MM.1S (cell line): ENCODE measurements at regions not wholly inside any gene's neighbourhood (a gene's known extent, or its start where the extent isn't known, plus 50 kb on each side); places are given as distances from the start of the nearest gene placed in this dataset.

ENCODE experiments used
- DNase-seq: peaks from one replicate; pipeline ENCODE4 v3.0.0-alpha.2; 2015
- H2AFZ ChIP-seq: fragments of 300-600 bp; sonication (generic); 2 replicates; pipeline ENCODE4 v1.6.0; 2016; ENCODE audit warnings: antibody characterized with exemption, low read length
- H3F3A ChIP-seq: fragments of 300-600 bp; sonication (generic); 2 replicates; pipeline ENCODE4 v1.6.1; 2016; ENCODE audit warnings: mild to moderate bottlenecking, antibody characterized with exemption, low read length, moderate library complexity, mixed read lengths; ENCODE audit not compliant: insufficient read depth
- H3K27ac ChIP-seq: fragments of 300-600 bp; sonication (generic); 2 replicates; pipeline ENCODE4 v1.5.1; 2016; ENCODE audit warnings: mild to moderate bottlenecking, low read length
- H3K27me3 ChIP-seq: fragments of 300-600 bp; sonication (generic); replicated peaks from 2 replicates; pipeline ENCODE4 v1.6.0; 2016; ENCODE audit warnings: low read length; ENCODE audit not compliant: insufficient read depth
- H3K36me3 ChIP-seq: fragments of 300-600 bp; sonication (generic); replicated peaks from 2 replicates; pipeline ENCODE4 v1.6.1; 2016; ENCODE audit warnings: mild to moderate bottlenecking, low read length, mixed read lengths; ENCODE audit not compliant: insufficient read depth
- H3K4me1 ChIP-seq: fragments of 300-600 bp; sonication (generic); 2 replicates; pipeline ENCODE4 v1.6.1; 2016; ENCODE audit warnings: low read length, mixed read lengths
- H3K4me2 ChIP-seq: fragments of 300-600 bp; sonication (generic); 2 replicates; pipeline ENCODE4 v1.6.0; 2016; ENCODE audit warnings: low read depth, low read length
- H3K4me3 ChIP-seq: fragments of 300-600 bp; sonication (generic); 2 replicates; pipeline ENCODE4 v1.5.1; 2016; ENCODE audit warnings: low read length, mixed read lengths
- H3K79me2 ChIP-seq: fragments of 300-600 bp; sonication (generic); 2 replicates; pipeline ENCODE4 v1.6.1; 2016; ENCODE audit warnings: mixed run types, low read length, mixed read lengths
- H3K9ac ChIP-seq: fragments of 300-600 bp; sonication (generic); 2 replicates; pipeline ENCODE4 v1.6.1; 2016; ENCODE audit warnings: low read length, mixed read lengths
- H3K9me2 ChIP-seq: fragments of 300-600 bp; sonication (generic); replicated peaks from 2 replicates; pipeline ENCODE4 v1.6.1; 2016; ENCODE audit warnings: mild to moderate bottlenecking, low read length, mixed read lengths; ENCODE audit not compliant: insufficient read depth
- H3K9me3 ChIP-seq: fragments of 300-600 bp; sonication (generic); replicated peaks from 2 replicates; pipeline ENCODE4 v1.6.1; 2016; ENCODE audit warnings: mild to moderate bottlenecking, low read length, mixed read lengths; ENCODE audit not compliant: insufficient read depth
- H4K20me1 ChIP-seq: fragments of 300-600 bp; sonication (generic); 2 replicates; pipeline ENCODE4 v1.6.1; 2016; ENCODE audit warnings: mild to moderate bottlenecking, low read length, moderate library complexity, mixed read lengths; ENCODE audit not compliant: insufficient read depth
- EZH2 ChIP-seq: fragments of 300-600 bp; sonication (generic); optimal IDR thresholded peaks from 2 replicates; pipeline ENCODE3; 2017; ENCODE audit warnings: low read depth, mild to moderate bottlenecking, antibody characterized with exemption, low read length, mixed read lengths
- EZH2phosphoT487 ChIP-seq: fragments of 300-600 bp; sonication (generic); IDR thresholded peaks from 2 replicates; pipeline ENCODE4 v1.6.1; 2018; ENCODE audit warnings: antibody characterized with exemption, low read length
- TF ChIP-seq, protein P1 (sequence below): fragments of 300-600 bp; sonication (generic); IDR thresholded peaks from 2 replicates; pipeline ENCODE4 v1.5.1; 2016; ENCODE audit warnings: antibody characterized with exemption, low read length, mixed read lengths

DNA sequence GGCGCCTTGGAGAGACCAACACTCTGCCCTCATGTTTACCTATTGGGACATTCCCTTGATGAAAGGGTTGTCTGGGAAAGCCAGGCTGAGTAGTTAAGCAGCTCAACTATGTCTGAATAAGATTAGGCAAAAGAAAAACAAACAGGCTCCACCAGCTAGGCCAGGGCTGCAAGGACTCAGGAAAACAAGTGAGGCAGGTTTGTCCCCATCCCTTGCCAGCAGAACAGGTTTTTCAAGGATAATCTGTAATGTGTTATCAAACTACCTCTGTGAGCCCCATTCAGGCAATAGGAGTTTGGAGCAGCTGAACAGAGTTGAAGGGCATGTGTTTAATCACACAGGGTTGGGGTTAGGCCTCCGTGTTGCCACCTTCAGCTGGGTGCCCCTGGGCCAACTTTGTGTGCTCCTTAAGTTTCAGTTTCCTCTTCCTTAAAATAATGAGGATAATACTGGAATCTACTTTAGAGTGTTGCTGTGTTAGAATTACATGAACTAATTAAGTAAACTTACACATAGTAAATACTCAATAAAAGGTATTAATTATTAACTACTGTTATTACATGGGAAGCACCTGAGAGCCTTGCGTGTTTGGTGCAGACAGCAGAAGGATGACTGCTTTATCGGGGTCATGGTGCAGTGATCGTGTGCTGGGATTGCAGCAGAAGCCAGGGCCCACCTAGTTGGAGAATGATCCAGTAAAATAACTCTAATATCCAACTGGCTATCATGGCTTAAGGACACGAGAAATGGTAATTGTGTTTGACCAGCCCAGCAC lies 72.1 kb upstream of the ATP10B start:
- Histone ChIP-seq H3K9me2 (no peaks in the 10 kb centered on the region), H3F3A (no peaks in the 10 kb centered on the region), H3K27me3 (no peaks in the 10 kb centered on the region), H2AFZ (no peak overlapping the region), H3K4me1 (no peaks in the 10 kb centered on the region), H3K36me3 (no peaks in the 10 kb centered on the region), H3K79me2 (no peaks in the 10 kb centered on the region), H3K9me3 (no peaks in the 10 kb centered on the region), H3K9ac (no peak overlapping the region), H3K27ac (no peak overlapping the region), H3K4me3 (no peak overlapping the region), H4K20me1 (no peaks in the 10 kb centered on the region), H3K4me2 (no peak overlapping the region)
- TF ChIP-seq EZH2phosphoT487 (no peak), EZH2 (no peak)
- TF ChIP-seq, protein P1, sequence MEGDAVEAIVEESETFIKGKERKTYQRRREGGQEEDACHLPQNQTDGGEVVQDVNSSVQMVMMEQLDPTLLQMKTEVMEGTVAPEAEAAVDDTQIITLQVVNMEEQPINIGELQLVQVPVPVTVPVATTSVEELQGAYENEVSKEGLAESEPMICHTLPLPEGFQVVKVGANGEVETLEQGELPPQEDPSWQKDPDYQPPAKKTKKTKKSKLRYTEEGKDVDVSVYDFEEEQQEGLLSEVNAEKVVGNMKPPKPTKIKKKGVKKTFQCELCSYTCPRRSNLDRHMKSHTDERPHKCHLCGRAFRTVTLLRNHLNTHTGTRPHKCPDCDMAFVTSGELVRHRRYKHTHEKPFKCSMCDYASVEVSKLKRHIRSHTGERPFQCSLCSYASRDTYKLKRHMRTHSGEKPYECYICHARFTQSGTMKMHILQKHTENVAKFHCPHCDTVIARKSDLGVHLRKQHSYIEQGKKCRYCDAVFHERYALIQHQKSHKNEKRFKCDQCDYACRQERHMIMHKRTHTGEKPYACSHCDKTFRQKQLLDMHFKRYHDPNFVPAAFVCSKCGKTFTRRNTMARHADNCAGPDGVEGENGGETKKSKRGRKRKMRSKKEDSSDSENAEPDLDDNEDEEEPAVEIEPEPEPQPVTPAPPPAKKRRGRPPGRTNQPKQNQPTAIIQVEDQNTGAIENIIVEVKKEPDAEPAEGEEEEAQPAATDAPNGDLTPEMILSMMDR, result no peak
- no peak for DNase-seq

- Histone ChIP-seq H3K9me2 (no peaks in the 10 kb centered on the region), H3K36me3 (no peaks in the 10 kb centered on the region), H3K4me1 (no peaks in the 10 kb centered on the region), H4K20me1 (no peaks in the 10 kb centered on the region), H3K4me2 (no peak overlapping the region), H3K9me3 (no peaks in the 10 kb centered on the region), H3K4me3 (no peak overlapping the region), H3K27me3 (no peaks in the 10 kb centered on the region), H2AFZ (no peak overlapping the region), H3K27ac (no peak overlapping the region), H3K9ac (no peak overlapping the region), H3F3A (no peaks in the 10 kb centered on the region), H3K79me2 (no peaks in the 10 kb centered on the region)
- DNase-seq, result no peak
- TF ChIP-seq EZH2phosphoT487 (no peak), EZH2 (no peak)
- TF ChIP-seq, protein P1, result no peak
These were observed 71.4 kb upstream of the ATP10B start for GRCh38 chr5:160923411-160923810.

DNA sequence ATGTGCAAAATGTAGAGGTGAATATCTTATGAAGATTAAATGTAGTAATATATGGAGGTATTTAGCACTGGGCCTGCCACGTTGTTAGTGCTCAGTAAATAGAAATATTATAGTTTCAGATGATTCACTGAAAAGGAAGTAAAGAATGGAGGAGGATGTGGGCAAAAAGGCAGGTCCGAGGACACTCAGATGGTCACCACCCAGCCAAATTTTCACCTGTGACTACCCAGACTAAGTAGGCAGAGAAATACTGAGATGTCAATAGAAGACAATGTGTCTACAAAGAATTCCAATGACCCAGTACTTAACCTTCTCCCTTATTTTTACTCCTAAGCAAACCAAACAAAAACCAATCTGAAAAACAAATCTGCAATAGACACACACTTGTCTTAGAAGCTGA lies 70.3 kb upstream of the ATP10B start:
- no peak overlapping the region for H3K4me3 ChIP-seq
- H3K9me2 ChIP-seq, result no peaks in the 10 kb centered on the region
- H3K9me3 ChIP-seq, result no peaks in the 10 kb centered on the region
- no peak overlapping the region for H2AFZ ChIP-seq
- no peak overlapping the region for H3K4me2 ChIP-seq
- no peaks in the 10 kb centered on the region for H3K4me1 ChIP-seq
- no peaks in the 10 kb centered on the region for H4K20me1 ChIP-seq
- H3K27ac ChIP-seq, result no peak overlapping the region
- H3K27me3 ChIP-seq, result no peaks in the 10 kb centered on the region
- H3K36me3 ChIP-seq, result no peaks in the 10 kb centered on the region
- TF ChIP-seq, protein P1, result no peak
- TF ChIP-seq EZH2, result no peak
- H3F3A ChIP-seq, result no peaks in the 10 kb centered on the region
- no peak for DNase-seq
- H3K9ac ChIP-seq, result no peak overlapping the region
- H3K79me2 ChIP-seq, result no peaks in the 10 kb centered on the region
